Transverse colon (tissue), 4 donors: ENCODE measurements at regions not wholly inside any gene's neighbourhood (a gene's known extent, or its start where the extent isn't known, plus 50 kb on each side); places are given as distances from the start of the nearest gene placed in this dataset.

Experiments used
- POLR2A ChIP-seq: fragments of 450-650 bp; IDR thresholded peaks from one replicate; pipeline ENCODE4 v1.6.1; 2016; ENCODE audit warnings: antibody characterized with exemption, mild to moderate bottlenecking, moderate library complexity
- POLR2AphosphoS5 ChIP-seq, 3 donors: sonication (generic); formaldehyde crosslinking; IDR thresholded peaks; one replicate each; pipeline ENCODE4 v1.6.1; 2016; ENCODE audit warnings: antibody characterized with exemption in 3 of 3
- TF ChIP-seq, protein P1 (sequence below), 5 experiments: fragments of 200-600 bp in 3 of 5; fragments of 450-650 bp in 2 of 5; sonication (generic) in 3 of 5; IDR thresholded peaks; 1 replicate in 2 of 5; 2 replicates in 3 of 5; pipeline ENCODE4 v1.5.1; 2016 to 2017; ENCODE audit warnings: antibody characterized with exemption in 5 of 5, inconsistent platforms in 3 of 5, mild to moderate bottlenecking in 2 of 5, moderate library complexity in 1 of 5

DNA sequence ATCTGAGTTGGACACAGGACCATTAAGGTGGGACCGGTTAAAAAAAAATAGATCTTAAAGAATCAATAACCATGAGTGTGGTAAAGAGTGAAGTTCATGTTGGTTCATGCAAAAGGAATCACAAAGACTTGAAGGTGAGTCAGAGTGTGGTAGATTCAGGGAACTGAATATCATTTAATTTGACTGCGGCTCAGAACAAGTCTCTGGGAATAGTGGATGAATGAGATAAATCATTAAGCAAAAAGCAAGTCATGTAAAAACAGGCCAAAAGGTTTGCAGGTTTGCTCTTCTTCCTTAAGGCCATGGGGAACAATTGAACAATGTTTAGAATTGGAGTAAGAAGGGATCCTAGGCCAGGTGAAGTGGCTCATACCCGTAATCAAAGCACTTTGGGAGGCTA, 385.8 kb downstream of the ETV1 start:
- TF ChIP-seq, protein P1, sequence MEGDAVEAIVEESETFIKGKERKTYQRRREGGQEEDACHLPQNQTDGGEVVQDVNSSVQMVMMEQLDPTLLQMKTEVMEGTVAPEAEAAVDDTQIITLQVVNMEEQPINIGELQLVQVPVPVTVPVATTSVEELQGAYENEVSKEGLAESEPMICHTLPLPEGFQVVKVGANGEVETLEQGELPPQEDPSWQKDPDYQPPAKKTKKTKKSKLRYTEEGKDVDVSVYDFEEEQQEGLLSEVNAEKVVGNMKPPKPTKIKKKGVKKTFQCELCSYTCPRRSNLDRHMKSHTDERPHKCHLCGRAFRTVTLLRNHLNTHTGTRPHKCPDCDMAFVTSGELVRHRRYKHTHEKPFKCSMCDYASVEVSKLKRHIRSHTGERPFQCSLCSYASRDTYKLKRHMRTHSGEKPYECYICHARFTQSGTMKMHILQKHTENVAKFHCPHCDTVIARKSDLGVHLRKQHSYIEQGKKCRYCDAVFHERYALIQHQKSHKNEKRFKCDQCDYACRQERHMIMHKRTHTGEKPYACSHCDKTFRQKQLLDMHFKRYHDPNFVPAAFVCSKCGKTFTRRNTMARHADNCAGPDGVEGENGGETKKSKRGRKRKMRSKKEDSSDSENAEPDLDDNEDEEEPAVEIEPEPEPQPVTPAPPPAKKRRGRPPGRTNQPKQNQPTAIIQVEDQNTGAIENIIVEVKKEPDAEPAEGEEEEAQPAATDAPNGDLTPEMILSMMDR (IDR thresholded peaks at IDR 0.05) = no peak
- no peak for TF ChIP-seq POLR2AphosphoS5 (IDR thresholded peaks at IDR 0.05)
- TF ChIP-seq POLR2A = no peak
